Type B pancreatic cell (in vitro differentiated cells): ENCODE measurements at regions not wholly inside any gene's neighbourhood (a gene's known extent, or its start where the extent isn't known, plus 50 kb on each side); places are given as distances from the start of the nearest gene placed in this dataset.

Experiments
- DNase-seq: peaks from one replicate; pipeline ENCODE4 v3.0.0; 2021; ENCODE audit warnings: mixed read lengths; ENCODE audit not compliant: unreplicated experiment; ENCODE audit errors: extremely low spot score
- H3K27ac Mint-ChIP-seq: 2 replicates; pipeline ENCODE4 v1.8.0; 2021; ENCODE audit warnings: mild to moderate bottlenecking, mixed read lengths
- H3K27me3 Mint-ChIP-seq: 2 replicates; pipeline ENCODE4 v1.8.0; 2021; ENCODE audit warnings: mixed read lengths
- H3K36me3 Mint-ChIP-seq: 2 replicates; pipeline ENCODE4 v1.8.0; 2021; ENCODE audit warnings: mixed read lengths
- H3K4me1 Mint-ChIP-seq: one replicate; pipeline ENCODE4 v1.8.0; 2021; ENCODE audit warnings: mixed read lengths; ENCODE audit not compliant: unreplicated experiment
- H3K4me3 Mint-ChIP-seq: 2 replicates; pipeline ENCODE4 v1.8.0; 2021; ENCODE audit warnings: mild to moderate bottlenecking, mixed read lengths
- H3K9me3 Mint-ChIP-seq: 2 replicates; pipeline ENCODE4 v1.8.0; 2021; ENCODE audit warnings: mixed read lengths
- CTCF ChIP-seq: fragments of 200-600 bp; sonication (generic); conservative IDR thresholded peaks from 2 replicates; pipeline ENCODE4 v1.5.0; 2021; ENCODE audit warnings: antibody characterized with exemption, mild to moderate bottlenecking

DNA sequence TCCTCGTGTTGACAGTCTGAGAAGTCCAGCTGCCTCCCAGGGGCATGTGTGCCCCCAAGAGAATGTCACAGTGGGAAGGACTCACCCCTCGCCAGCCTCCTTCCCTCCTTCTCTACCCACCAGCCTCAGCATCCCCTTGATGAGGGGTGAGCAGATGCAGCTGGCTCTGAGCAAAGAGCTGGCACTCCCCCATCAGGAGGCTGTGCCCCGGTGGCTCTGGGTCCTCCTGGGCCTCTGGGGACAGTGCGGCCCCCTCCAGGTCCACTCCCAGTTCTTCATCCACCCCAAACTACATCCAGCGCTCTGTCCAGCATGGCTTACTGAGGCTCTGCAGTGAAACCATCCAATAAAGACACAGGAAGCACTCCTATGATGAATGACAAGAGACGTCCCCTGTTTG, 210.4 kb downstream of the BRD1 start:
- H3K4me3 Mint-ChIP-seq = no peak overlapping the region
- TF ChIP-seq CTCF = no peak
- peaks cover 7% of the 10 kb centered on the region for H3K9me3 Mint-ChIP-seq
- H3K27ac Mint-ChIP-seq = no peak overlapping the region
- peaks cover 5% of the 10 kb centered on the region for H3K4me1 Mint-ChIP-seq
- no peaks in the 10 kb centered on the region for H3K36me3 Mint-ChIP-seq
- peaks cover 43% of the 10 kb centered on the region for H3K27me3 Mint-ChIP-seq
- DNase-seq = no peak

GRCh38 chr22:49616356-49617231, 211.1 kb downstream of the BRD1 start:
- peaks cover 7% of the 10 kb centered on the region for H3K9me3 Mint-ChIP-seq
- H3K4me1 Mint-ChIP-seq = peaks cover 5% of the 10 kb centered on the region

DNA sequence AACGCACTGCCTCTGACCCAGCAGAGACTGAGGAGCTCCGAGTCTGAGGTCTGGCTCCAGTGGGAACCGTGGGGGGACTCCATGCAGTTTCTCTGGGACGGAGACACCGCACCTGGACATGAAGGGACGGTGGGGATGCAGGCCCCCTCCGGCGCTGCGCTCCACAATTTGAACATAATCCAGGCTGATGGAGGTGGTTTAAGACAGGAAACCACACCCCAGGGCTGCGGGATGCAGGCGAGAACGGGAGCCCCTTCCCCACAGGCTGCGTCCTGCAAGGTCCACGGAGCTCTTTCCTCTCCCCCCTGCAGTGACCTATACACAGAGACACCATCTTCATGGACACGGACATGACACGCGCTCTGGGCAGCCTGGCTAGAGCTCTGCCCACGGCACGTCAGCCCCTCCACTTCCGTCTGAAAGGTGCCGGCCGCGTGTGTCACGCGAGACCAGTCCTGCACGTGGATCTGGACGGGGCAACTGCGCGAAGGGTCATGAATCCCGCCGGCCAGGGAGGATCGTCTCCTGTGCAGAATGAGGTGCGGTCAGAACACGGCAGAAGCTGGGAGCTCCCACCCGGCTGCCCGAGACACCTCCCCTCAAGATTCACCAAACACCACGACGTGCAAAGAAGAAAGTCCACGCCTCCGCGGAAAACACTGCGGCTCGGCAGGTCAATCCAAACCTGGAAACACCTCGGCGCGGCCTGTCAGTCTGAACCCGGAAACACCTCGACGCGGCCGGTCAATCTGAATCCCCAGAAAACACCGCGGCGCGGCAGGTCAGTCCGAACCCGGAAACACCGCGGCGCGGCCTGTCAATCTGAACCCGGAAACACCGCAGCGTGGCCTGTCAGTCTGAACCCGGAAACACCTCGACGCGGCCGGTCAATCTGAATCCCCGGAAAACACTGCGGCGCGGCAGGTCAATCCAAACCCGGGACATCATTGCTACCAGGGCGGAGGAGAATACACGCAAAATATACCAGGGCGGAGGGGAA, 212.4 kb downstream of the BRD1 start:
- Mint-ChIP-seq H3K27me3 (peaks cover 32% of the 10 kb centered on the region), H3K27ac (no peak overlapping the region), H3K4me1 (peaks cover under 1% of the 10 kb centered on the region), H3K9me3 (peaks cover 7% of the 10 kb centered on the region), H3K4me3 (no peak overlapping the region), H3K36me3 (no peaks in the 10 kb centered on the region)
- no peak for TF ChIP-seq CTCF
- no peak for DNase-seq

More at GRCh38 chr22:49616356-49617231, 211.1 kb downstream of the BRD1 start:
- no peak overlapping the region for H3K27ac Mint-ChIP-seq
- no peaks in the 10 kb centered on the region for H3K36me3 Mint-ChIP-seq
- no peak for TF ChIP-seq CTCF
- DNase-seq = no peak
- H3K27me3 Mint-ChIP-seq = peaks cover 43% of the 10 kb centered on the region
- H3K4me3 Mint-ChIP-seq = no peak overlapping the region

DNA sequence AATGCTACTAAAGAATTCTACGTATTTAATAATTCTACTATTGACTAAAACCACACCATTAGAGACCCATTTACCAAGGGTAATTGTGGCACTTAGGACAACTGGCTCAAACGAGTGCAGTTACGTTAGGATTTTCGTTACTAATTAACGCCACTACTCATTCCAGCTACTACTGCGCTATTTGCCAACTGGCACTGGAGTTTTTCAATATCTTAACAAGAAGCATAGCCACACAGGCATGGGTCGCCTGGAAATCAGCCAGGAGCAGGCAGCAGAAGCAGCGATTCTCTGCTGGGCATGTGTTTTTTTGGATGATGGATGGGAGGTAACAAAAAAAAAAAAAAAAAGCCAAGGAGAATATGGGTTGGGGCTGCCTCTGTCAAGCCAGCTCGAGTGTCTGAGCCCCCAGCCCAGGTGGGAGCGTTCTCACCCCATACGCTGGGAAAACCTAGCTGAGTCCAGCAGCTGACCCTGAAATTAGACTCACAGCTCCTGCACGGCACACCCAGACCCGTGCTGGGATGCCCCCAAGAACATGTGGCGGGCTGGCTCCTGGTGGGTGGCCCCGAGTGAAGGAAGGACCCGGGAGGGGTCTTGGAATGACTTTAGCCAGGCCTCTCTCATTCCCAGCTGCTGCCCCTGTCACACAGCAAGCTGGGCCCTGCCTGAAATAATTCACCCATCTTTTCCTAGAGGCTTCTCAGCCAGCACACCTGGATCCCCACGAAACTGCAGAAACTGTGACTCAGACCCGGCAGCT, 214.0 kb downstream of the BRD1 start:
- peaks cover 7% of the 10 kb centered on the region for H3K9me3 Mint-ChIP-seq
- no peaks in the 10 kb centered on the region for H3K4me1 Mint-ChIP-seq
- H3K36me3 Mint-ChIP-seq = no peaks in the 10 kb centered on the region
- DNase-seq = no peak
- no peak overlapping the region for H3K4me3 Mint-ChIP-seq
- no peak overlapping the region for H3K27ac Mint-ChIP-seq
- TF ChIP-seq CTCF = no peak
- H3K27me3 Mint-ChIP-seq = peaks cover 20% of the 10 kb centered on the region

GRCh38 chr22:49613108-49613507, 214.6 kb downstream of the BRD1 start:
- Mint-ChIP-seq H3K4me1 (no peaks in the 10 kb centered on the region), H3K27me3 (peaks cover 14% of the 10 kb centered on the region), H3K9me3 (peaks cover 7% of the 10 kb centered on the region), H3K27ac (no peak overlapping the region), H3K4me3 (no peak overlapping the region), H3K36me3 (no peaks in the 10 kb centered on the region)
- TF ChIP-seq CTCF = no peak
- DNase-seq = no peak
